HG03432 (cell line): ENCODE measurements at regions not wholly inside any gene's neighbourhood (a gene's known extent, or its start where the extent isn't known, plus 50 kb on each side); places are given as distances from the start of the nearest gene placed in this dataset.

Source experiments
- ATAC-seq: cut with Tn5 transposase; IDR thresholded peaks from one replicate; pipeline ENCODE4 v1.9.1; 2021; ENCODE audit warnings: mild to moderate bottlenecking, moderate library complexity; ENCODE audit not compliant: unreplicated experiment

DNA sequence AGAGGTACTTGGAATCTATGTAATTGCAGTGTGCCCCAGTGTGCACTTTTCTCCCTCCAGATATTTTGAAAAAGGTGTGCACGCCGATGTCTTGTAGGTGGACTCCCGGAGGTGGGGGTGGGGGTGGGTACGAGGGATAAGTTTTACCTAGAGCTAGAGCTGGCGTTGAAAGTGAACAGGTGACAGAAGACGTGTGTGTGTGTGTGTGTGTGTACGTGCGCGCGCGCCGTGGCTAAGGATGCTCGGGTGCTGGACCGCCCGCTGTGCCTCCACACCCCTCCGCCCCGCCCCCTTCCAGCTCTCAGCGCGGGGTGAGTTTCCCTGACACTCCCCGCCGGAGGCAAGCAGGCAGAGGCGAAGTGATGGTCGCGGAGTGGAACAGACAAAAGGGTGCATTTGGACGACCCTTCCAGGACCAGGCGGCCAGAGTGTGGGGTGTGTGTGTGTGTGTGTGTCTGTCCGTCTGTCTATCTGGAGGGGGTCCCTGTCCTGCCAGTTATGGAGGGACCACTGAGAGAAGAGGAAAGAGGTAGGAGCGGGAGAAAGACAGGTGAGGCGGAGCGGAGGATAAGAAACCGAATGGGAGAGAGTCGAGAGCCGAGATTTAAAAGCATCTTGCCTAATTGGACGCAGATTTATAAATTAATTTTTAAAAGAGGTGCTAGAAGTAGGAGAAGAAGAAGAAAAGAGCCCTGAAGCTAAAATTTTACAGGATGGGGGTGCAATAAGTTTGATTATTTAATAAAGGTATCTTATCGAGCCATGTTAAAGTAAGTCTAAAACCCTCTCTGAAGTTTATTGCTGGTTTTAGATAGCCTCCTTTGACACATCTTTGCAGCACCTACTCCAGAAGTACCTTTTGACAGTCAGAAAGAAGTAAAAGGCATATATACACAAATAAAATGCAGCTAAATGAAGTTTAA, 335.8 kb upstream of the THRB start:
- no peak for ATAC-seq

DNA sequence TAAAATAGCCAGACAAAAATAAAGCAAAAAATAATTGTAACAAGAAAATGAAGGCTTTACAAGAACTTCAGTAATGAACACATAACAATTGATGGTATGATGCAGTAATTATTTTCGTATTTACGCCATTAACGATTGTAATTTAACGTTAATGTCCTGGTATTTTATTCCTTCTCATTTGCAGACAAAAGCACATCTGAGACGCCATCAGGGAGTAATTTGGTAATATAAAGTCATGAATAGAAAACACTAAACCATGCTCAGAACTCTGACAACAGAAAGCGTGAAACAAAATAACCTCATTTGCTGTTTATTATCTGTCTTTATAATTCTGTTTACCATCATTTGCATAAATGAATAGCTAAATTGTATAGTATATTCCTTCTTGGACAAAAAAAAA, 336.6 kb upstream of the THRB start:
- no peak for ATAC-seq

- ATAC-seq = no peak
Measured at GRCh38 chr3:24832891-24833290, 338.2 kb upstream of the THRB start.

GRCh38 chr3:24834442-24834841, 339.8 kb upstream of the THRB start:
- ATAC-seq = no peak

GRCh38 chr3:24835510-24835909, 340.9 kb upstream of the THRB start:
- ATAC-seq = no peak

DNA sequence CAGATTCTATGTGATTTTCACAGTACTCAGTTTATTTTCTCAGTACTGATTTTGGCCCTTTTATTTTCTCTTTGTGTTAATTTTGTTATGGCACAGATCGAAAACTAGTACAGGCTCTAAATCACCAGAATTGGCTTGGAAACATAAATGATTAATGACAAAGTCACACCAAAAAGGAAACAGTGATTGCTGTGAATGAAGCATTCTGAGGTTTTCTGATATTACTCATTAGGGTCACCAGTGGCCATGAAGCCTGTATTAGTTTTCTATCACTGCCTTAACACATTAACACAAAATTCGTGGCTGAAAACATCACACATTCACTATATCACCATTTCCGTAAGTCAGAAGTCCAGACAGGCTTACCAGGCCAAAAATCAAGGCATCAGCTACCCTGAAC, 343.0 kb upstream of the THRB start:
- ATAC-seq = no peak

DNA sequence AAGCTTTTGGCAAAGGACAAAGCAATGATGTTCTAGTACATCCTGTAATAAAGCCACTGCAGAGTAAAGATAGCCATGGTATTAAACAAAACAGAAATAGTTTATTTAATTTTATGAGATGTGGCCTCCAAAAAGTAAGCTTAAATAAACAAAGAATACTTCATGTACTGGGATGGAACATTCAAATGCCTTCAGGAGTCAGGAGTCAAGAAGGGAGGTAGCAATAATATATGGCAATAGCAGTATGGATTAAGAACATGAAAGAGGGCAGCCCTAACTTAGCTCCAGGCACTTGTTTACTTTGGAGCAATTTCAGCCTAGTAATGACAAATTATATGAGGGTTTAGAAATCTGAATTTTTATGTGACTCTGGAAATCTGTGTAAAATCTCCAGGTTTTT, 343.9 kb upstream of the THRB start:
- ATAC-seq = no peak

DNA sequence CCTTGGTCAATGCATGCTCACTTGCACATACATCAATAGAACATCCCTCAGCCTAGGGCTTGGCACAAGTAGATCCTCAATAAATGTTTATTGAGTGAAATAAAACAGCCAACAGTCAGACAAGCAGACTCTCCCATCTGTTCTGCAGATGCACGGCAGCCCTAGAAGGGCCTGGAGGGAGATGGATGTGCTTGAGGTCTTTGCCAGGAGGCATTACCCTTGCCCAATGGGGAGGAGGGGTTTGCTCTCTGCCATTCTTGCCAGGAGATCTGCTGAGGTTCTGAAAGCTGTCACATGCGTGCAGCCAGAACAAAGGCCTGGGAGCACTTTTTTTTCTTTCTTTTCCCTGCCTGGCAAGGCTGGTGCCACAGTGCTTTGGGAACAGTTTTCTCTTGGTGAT, 349.3 kb upstream of the THRB start:
- no peak for ATAC-seq

- ATAC-seq = no peak
Measured at GRCh38 chr3:24845524-24846155, 351.0 kb upstream of the THRB start.

GRCh38 chr3:24846286-24846860, 351.7 kb upstream of the THRB start:
- no peak for ATAC-seq

- no peak for ATAC-seq
Measured at GRCh38 chr3:24850245-24850644, 355.6 kb upstream of the THRB start.

GRCh38 chr3:24853685-24854490, 359.2 kb upstream of the THRB start:
- ATAC-seq = no peak

- no peak for ATAC-seq
Measured at GRCh38 chr3:24854748-24855147, 360.1 kb upstream of the THRB start.

GRCh38 chr3:24857945-24858344, 363.3 kb upstream of the THRB start:
- ATAC-seq = no peak

DNA sequence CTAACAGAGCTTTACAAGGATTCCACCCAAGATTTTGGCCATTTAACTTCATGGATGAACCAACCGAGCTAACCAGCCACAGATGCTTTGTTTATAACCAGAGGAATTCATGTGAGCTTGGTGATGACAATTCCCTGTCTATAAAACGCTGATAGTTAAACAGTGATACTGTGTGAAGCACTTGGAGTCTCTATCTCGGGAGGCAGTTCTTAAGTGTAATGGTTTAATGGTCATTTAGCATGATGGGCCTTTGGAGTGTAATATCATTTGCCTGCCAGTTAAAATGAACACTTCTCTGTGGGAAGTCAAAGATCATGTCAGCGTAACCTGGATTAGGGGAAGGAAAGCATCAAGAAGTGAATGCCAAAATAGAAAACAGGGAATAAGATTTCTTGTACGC, 368.6 kb upstream of the THRB start:
- no peak for ATAC-seq

- no peak for ATAC-seq
Measured at GRCh38 chr3:24867783-24868182, 373.1 kb upstream of the THRB start.

DNA sequence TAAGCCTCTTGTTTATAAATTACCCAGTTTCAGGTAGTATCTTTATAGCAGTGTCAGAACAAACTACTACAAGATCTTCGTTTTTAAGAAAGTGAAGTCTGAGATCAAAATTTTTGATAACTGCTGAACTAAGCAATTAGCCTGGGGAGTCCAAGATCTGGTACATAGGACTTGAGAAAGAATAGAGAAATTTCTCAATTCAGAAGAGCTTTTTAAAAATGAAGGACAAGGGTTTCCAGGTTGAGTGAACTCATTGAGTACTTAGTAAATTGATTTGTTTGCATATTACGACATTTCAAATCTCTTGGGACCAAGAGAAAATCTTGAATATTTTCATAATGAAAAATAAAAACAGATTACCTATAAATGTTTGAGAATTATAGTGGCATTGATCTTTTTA, 386.6 kb upstream of the THRB start:
- ATAC-seq = no peak

DNA sequence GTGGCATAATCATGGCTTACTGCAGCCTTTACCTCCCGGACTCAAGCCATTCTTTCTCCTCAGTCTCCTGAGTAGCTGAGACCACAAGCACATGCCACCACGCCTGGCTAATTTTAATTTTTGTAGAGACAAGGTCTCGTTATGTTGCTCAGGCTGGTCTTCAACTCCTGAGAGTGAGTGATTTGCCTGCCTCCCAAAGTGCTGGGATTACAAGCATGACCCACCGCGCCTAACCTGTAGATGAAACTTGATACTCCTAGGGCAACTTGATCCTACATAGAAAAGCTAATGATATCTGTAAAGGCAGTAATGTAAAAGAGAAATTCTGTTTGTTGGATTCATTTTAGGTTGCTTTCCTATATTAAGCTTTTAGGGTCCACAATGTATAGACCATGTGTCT, 391.9 kb upstream of the THRB start:
- ATAC-seq = no peak

DNA sequence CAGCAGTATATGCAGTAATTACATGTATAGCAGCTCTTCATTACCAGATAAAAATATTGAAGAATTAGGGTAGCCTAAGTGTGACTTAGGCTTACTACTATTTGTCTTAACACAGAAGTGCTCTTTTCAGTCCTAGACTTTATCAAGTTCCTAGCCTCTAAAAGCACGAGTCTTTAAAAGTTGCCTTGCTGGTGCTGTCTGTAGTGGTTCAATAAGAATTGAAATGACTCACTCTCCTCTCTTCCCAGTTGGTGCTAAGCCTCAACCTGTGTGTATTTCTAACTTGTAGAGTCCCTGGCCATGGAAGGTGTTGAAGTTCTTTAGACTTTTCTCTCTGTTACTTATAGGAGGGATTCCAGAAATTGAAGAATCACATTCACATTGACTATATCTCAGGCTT, 395.4 kb upstream of the THRB start:
- no peak for ATAC-seq

- ATAC-seq = no peak
Measured at GRCh38 chr3:24899373-24899772, 404.7 kb upstream of the THRB start.

- no peak for ATAC-seq
Measured at GRCh38 chr3:24899901-24900603, 405.4 kb upstream of the THRB start.
